ENCODE measurements at regions not wholly inside any gene's neighbourhood (a gene's known extent, or its start where the extent isn't known, plus 50 kb on each side); places are given as distances from the start of the nearest gene placed in this dataset.

GRCh38 chr21:16956824-16957223, 556.0 kb upstream of the CXADR start:
- no peaks in the 10 kb centered on the region for H4K20me1 ChIP-seq (ENCODE audit: insufficient read depth, low read length)
- no peak overlapping the region for H3K27ac ChIP-seq (ENCODE audit: low read length)
- no peak overlapping the region for H2AFZ ChIP-seq (ENCODE audit: low read depth, low read length)
- H3K27me3 ChIP-seq (ENCODE audit: low read depth, low read length) = no peaks in the 10 kb centered on the region
- H3K79me2 ChIP-seq (ENCODE audit: low read length) = no peaks in the 10 kb centered on the region
- no peaks in the 10 kb centered on the region for H3K36me3 ChIP-seq (replicated peaks; ENCODE audit: low read depth, low read length)
- H3K9ac ChIP-seq (ENCODE audit: low read length) = no peak overlapping the region
- H3K4me2 ChIP-seq (ENCODE audit: low read length) = no peak overlapping the region
- no peak overlapping the region for H3K4me3 ChIP-seq (ENCODE audit: low read length)
- no peaks in the 10 kb centered on the region for H3K4me1 ChIP-seq (ENCODE audit: low read length)
- TF ChIP-seq EZH2phosphoT487 (IDR thresholded peaks at IDR 0.05; ENCODE audit: low read depth) (no peak), CTCF (IDR thresholded peaks at IDR 0.05; ENCODE audit: low read depth, low read length) (no peak)
- H3K9me3 ChIP-seq (ENCODE audit: insufficient read depth, low read length) = no peaks in the 10 kb centered on the region

DNA sequence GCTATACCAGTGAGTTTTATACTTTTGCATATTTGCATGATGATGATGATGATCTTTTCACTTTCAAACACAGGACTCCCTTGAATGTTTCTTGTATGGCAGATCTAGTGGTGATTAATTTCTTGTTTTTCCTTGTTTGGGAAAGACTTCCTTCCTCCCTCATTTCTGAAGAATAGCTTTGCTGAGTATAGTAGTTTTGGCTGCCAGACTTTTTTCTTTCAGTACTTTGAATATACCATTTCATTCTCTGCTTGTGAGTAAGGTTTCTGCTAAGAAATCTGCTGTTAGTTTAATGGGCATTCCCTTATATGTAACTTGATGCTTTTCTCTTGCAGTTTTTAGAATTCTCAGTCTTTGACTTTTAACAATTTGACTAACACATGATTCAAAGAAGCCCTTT, 547.4 kb upstream of the CXADR start:
- H3K79me2 ChIP-seq (ENCODE audit: low read length) = no peaks in the 10 kb centered on the region
- no peak overlapping the region for H2AFZ ChIP-seq (ENCODE audit: low read depth, low read length)
- no peak for TF ChIP-seq EZH2phosphoT487 (IDR thresholded peaks at IDR 0.05; ENCODE audit: low read depth)
- no peak for TF ChIP-seq CTCF (IDR thresholded peaks at IDR 0.05; ENCODE audit: low read depth, low read length)

GRCh38 chr21:16968436-16968835, 544.4 kb upstream of the CXADR start:
- no peaks in the 10 kb centered on the region for H3K9me3 ChIP-seq (ENCODE audit: insufficient read depth, low read length)
- H3K27me3 ChIP-seq (ENCODE audit: low read depth, low read length) = no peaks in the 10 kb centered on the region
- H4K20me1 ChIP-seq (ENCODE audit: insufficient read depth, low read length) = no peaks in the 10 kb centered on the region
- no peaks in the 10 kb centered on the region for H3K79me2 ChIP-seq (ENCODE audit: low read length)
- no peak overlapping the region for H2AFZ ChIP-seq (ENCODE audit: low read depth, low read length)
- no peaks in the 10 kb centered on the region for H3K36me3 ChIP-seq (replicated peaks; ENCODE audit: low read depth, low read length)
- no peaks in the 10 kb centered on the region for H3K4me1 ChIP-seq (ENCODE audit: low read length)
- H3K4me3 ChIP-seq (ENCODE audit: low read length) = no peak overlapping the region
- H3K9ac ChIP-seq (ENCODE audit: low read length) = no peak overlapping the region
- no peak overlapping the region for H3K27ac ChIP-seq (ENCODE audit: low read length)
- no peak overlapping the region for H3K4me2 ChIP-seq (ENCODE audit: low read length)
- no peak for TF ChIP-seq EZH2phosphoT487 (IDR thresholded peaks at IDR 0.05; ENCODE audit: low read depth)
- TF ChIP-seq CTCF (IDR thresholded peaks at IDR 0.05; ENCODE audit: low read depth, low read length) = no peak

More for the DNA sequence above, 547.4 kb upstream of the CXADR start:
- Histone ChIP-seq H3K27ac (ENCODE audit: low read length) (no peak overlapping the region), H3K4me2 (ENCODE audit: low read length) (no peak overlapping the region), H3K27me3 (ENCODE audit: low read depth, low read length) (no peaks in the 10 kb centered on the region), H3K9ac (ENCODE audit: low read length) (no peak overlapping the region), H3K4me3 (ENCODE audit: low read length) (no peak overlapping the region), H3K4me1 (ENCODE audit: low read length) (no peaks in the 10 kb centered on the region), H3K9me3 (ENCODE audit: insufficient read depth, low read length) (no peaks in the 10 kb centered on the region), H4K20me1 (ENCODE audit: insufficient read depth, low read length) (no peaks in the 10 kb centered on the region), H3K36me3 (replicated peaks; ENCODE audit: low read depth, low read length) (no peaks in the 10 kb centered on the region)

- Histone ChIP-seq H2AFZ (ENCODE audit: low read depth, low read length) (no peak overlapping the region), H3K36me3 (replicated peaks; ENCODE audit: low read depth, low read length) (no peaks in the 10 kb centered on the region), H3K79me2 (ENCODE audit: low read length) (no peaks in the 10 kb centered on the region), H3K4me3 (ENCODE audit: low read length) (no peak overlapping the region), H3K27me3 (ENCODE audit: low read depth, low read length) (no peaks in the 10 kb centered on the region), H4K20me1 (ENCODE audit: insufficient read depth, low read length) (no peaks in the 10 kb centered on the region), H3K4me1 (ENCODE audit: low read length) (no peaks in the 10 kb centered on the region), H3K27ac (ENCODE audit: low read length) (no peak overlapping the region), H3K9ac (ENCODE audit: low read length) (no peak overlapping the region), H3K4me2 (ENCODE audit: low read length) (no peak overlapping the region), H3K9me3 (ENCODE audit: insufficient read depth, low read length) (no peaks in the 10 kb centered on the region)
- no peak for TF ChIP-seq EZH2phosphoT487 (IDR thresholded peaks at IDR 0.05; ENCODE audit: low read depth)
- TF ChIP-seq CTCF (IDR thresholded peaks at IDR 0.05; ENCODE audit: low read depth, low read length) = no peak
These were observed 543.2 kb upstream of the CXADR start for GRCh38 chr21:16969636-16970035.
